DMS53 treated with DMSO at 0.1 percent for 48 hours (cell line): ENCODE measurements at regions not wholly inside any gene's neighbourhood (a gene's known extent, or its start where the extent isn't known, plus 50 kb on each side); places are given as distances from the start of the nearest gene placed in this dataset.

Experiments
- DNase-seq: peaks from one replicate; lab custom pipeline; 2025; ENCODE audit not compliant: unreplicated experiment; lab: John Stamatoyannopoulos, UW

GRCh38 chr7:116145245-116145852 lies 65.0 kb upstream of the TES start:
- no peak for DNase-seq

- no peak for DNase-seq
Observed at GRCh38 chr7:116148108-116148507, 62.2 kb upstream of the TES start.

DNA sequence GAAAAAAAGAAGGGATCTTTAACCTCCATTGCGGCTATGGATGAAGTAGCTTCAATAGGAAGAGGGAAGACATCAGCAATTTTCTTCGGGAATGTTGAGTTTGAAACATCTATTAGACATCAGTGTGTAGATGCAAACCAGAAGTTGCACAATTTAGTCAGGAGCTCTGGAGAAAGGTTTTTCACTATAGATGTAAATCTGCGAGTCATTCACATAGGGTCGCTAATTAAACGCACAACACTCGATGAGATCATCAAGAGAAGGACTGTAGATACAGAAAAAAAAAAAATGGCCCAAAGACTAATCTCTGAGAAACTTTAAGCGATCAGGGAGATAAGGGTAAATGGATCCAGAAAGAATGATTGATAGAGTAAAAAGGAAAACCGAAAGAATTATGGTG lies 61.7 kb upstream of the TES start:
- no peak for DNase-seq

GRCh38 chr7:116150588-116150987 lies 59.8 kb upstream of the TES start:
- no peak for DNase-seq

DNA sequence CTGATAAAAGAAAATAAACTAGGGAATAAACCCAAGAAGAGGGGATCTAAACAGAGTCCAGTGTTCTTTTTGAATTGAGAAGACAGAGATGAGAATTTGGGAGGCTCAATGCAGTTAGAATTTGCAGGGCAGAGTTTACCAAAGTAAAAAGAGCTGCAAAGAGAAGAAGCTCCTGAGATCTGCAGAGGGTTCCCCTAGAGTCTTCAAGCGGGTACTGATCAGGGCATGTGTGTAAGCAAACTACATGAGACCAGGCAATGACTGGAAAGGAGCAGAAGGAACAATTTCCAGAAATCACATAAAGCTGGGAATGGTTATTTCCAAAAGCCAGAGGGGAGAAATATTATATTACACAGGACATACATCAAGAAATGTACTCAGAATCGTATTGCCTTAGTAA lies 58.1 kb upstream of the TES start:
- no peak for DNase-seq

GRCh38 chr7:116153050-116153449 lies 57.3 kb upstream of the TES start:
- DNase-seq: no peak

DNA sequence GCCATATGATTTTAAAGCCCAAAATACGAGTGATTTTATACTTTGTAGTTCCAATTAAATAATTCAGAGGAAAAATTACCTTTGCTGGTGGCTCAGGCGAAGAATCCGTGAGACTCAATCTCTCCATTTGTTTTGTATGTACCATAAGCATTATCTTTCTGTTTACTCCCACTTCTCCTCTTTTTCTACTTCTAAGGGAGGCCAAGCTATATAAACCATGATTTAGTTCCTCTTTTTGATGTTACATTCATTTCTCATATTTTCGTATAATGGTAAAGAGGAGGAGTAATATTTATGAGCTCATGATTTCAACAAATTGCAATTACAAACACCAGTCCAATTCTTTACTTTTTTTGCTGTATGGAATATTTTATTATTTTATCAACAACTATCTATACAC lies 50.6 kb upstream of the TES start:
- no peak for DNase-seq
